IMR-90 (cell line): ENCODE measurements at regions not wholly inside any gene's neighbourhood (a gene's known extent, or its start where the extent isn't known, plus 50 kb on each side); places are given as distances from the start of the nearest gene placed in this dataset.

Experiments used
- ATAC-seq: fragments of 200-7000 bp; cut with Tn5 transposase; 2 replicates; pipeline ENCODE4 v1.9.1; 2020; ENCODE audit warnings: low read depth, mild to moderate bottlenecking, moderate library complexity
- BruUV-seq: library from RNA; stranded (reverse); fragments of 400-500 nt; replicated peaks from 2 replicates; lab custom pipeline; 2021; lab: Mats Ljungman, UMichigan
- CTCF ChIA-PET: fragments of 300-600 bp; formaldehyde crosslinking; extraction: SDS; loops from one replicate; lab custom pipeline; 2021; ENCODE audit warnings: antibody characterized with exemption; lab: Yijun Ruan, JAX
- POLR2A ChIA-PET: fragments of 300-600 bp; sonication (Branson Sonifier 250); formaldehyde crosslinking; loops from one replicate; lab custom pipeline; 2022; ENCODE audit warnings: antibody characterized with exemption; ENCODE audit not compliant: unreplicated experiment; lab: Charles Lee
- DNase-seq: peaks from one replicate; pipeline ENCODE4 v3.0.0; 2013
- H2AFZ ChIP-seq: replicated peaks from 2 replicates; pipeline ENCODE3; 2013; ENCODE audit warnings: low read length, mild to moderate bottlenecking; ENCODE audit not compliant: poor library complexity
- H2AK5ac ChIP-seq: 2 replicates; pipeline ENCODE4 v1.6.1; 2013; ENCODE audit warnings: low read depth, low read length, inconsistent platforms
- H2AK9ac ChIP-seq: replicated peaks from 2 replicates; pipeline ENCODE3; 2013; ENCODE audit warnings: mild to moderate bottlenecking, low read depth, low read length, moderate library complexity; ENCODE audit not compliant: poor library complexity
- H2BK120ac ChIP-seq: 2 replicates; pipeline ENCODE4 v1.6.1; 2013; ENCODE audit warnings: low read depth, low read length, inconsistent platforms
- H2BK15ac ChIP-seq: 3 replicates; pipeline ENCODE4 v1.6.1; 2013; ENCODE audit warnings: low read depth, low read length, inconsistent platforms
- H2BK20ac ChIP-seq: 2 replicates; pipeline ENCODE4 v1.6.1; 2013; ENCODE audit warnings: low read depth, mild to moderate bottlenecking, inconsistent platforms, low read length, moderate library complexity
- H2BK5ac ChIP-seq: 2 replicates; pipeline ENCODE4 v1.6.1; 2013; ENCODE audit warnings: mild to moderate bottlenecking, low read depth, low read length, inconsistent platforms; ENCODE audit not compliant: poor library complexity, severe bottlenecking
- H3K14ac ChIP-seq: replicated peaks from 2 replicates; pipeline ENCODE4 v1.6.1; 2013; ENCODE audit warnings: low read depth, low read length, inconsistent platforms
- H3K18ac ChIP-seq: 2 replicates; pipeline ENCODE4 v1.6.1; 2013; ENCODE audit warnings: low read depth, low read length, control low read depth
- H3K23ac ChIP-seq: 2 replicates; pipeline ENCODE4 v1.6.1; 2013; ENCODE audit warnings: low read depth, low read length, inconsistent platforms
- H3K27ac ChIP-seq: 2 replicates; pipeline ENCODE4 v1.5.1; 2013; ENCODE audit warnings: mild to moderate bottlenecking, control low read depth, low read length; ENCODE audit not compliant: insufficient read depth
- H3K27me3 ChIP-seq: 2 replicates; pipeline ENCODE4 v1.6.1; 2013; ENCODE audit warnings: low read length; ENCODE audit not compliant: control insufficient read depth, insufficient read depth
- H3K36me3 ChIP-seq: 2 replicates; pipeline ENCODE4 v1.6.1; 2013; ENCODE audit warnings: low read length, mixed read lengths; ENCODE audit not compliant: control insufficient read depth, insufficient read depth
- H3K4ac ChIP-seq: 2 replicates; pipeline ENCODE4 v1.6.1; 2013; ENCODE audit warnings: low read depth, low read length, inconsistent platforms
- H3K4me1 ChIP-seq: 2 replicates; pipeline ENCODE4 v1.6.1; 2013; ENCODE audit warnings: low read length, mixed read lengths; ENCODE audit not compliant: control insufficient read depth, insufficient read depth
- H3K4me2 ChIP-seq: 2 replicates; pipeline ENCODE4 v1.6.1; 2013; ENCODE audit warnings: low read depth, mild to moderate bottlenecking, control low read depth, low read length, moderate library complexity
- H3K4me3 ChIP-seq: 2 replicates; pipeline ENCODE4 v1.5.1; 2013; ENCODE audit warnings: low read depth, mild to moderate bottlenecking, control low read depth, low read length, moderate library complexity; ENCODE audit not compliant: insufficient read depth
- H3K56ac ChIP-seq: 2 replicates; pipeline ENCODE4 v1.6.1; 2013; ENCODE audit warnings: low read length, inconsistent platforms; ENCODE audit not compliant: insufficient read depth; ENCODE audit errors: extremely low read depth
- H3K79me1 ChIP-seq, 2 experiments: 2 replicates each; pipeline ENCODE4 v1.6.1; 2013; ENCODE audit warnings: low read length in 2 of 2, inconsistent platforms in 1 of 2, low read depth in 1 of 2
- H3K9ac ChIP-seq: 2 replicates; pipeline ENCODE4 v1.6.1; 2013; ENCODE audit warnings: low read depth, low read length, control low read depth
- H3K9me1 ChIP-seq: 2 replicates; pipeline ENCODE4 v1.6.1; 2013; ENCODE audit warnings: low read length, inconsistent platforms; ENCODE audit not compliant: insufficient read depth
- H3K9me3 ChIP-seq: 2 replicates; pipeline ENCODE4 v1.6.1; 2013; ENCODE audit warnings: low read length; ENCODE audit not compliant: control insufficient read depth, insufficient read depth
- H4K20me1 ChIP-seq: 2 replicates; pipeline ENCODE4 v1.6.1; 2013; ENCODE audit warnings: low read length, inconsistent platforms; ENCODE audit not compliant: insufficient read depth
- H4K5ac ChIP-seq: 2 replicates; pipeline ENCODE4 v1.6.1; 2013; ENCODE audit warnings: mild to moderate bottlenecking, low read depth, low read length, control low read depth
- H4K8ac ChIP-seq, 2 experiments: 2 replicates each; pipeline ENCODE4 v1.6.1; 2013; ENCODE audit warnings: low read depth in 2 of 2, low read length in 2 of 2, control low read depth in 1 of 2, inconsistent platforms in 1 of 2
- H4K91ac ChIP-seq: 2 replicates; pipeline ENCODE4 v1.6.1; 2013; ENCODE audit warnings: low read depth, low read length, inconsistent platforms; ENCODE audit not compliant: insufficient read depth
- BHLHE40 ChIP-seq: fragments of 150-350 bp; IDR thresholded peaks from 2 replicates; pipeline ENCODE4 v1.6.1; 2016; ENCODE audit warnings: mild to moderate bottlenecking, low read depth, low read length
- CEBPB ChIP-seq: IDR thresholded peaks from 2 replicates; pipeline ENCODE4 v1.6.1; 2012; ENCODE audit warnings: low read depth, low read length, improper control_type of control experiment
- CHD1 ChIP-seq: IDR thresholded peaks from 2 replicates; pipeline ENCODE4 v1.6.1; 2012; ENCODE audit warnings: low read depth, low read length, improper control_type of control experiment
- CTCF ChIP-seq: conservative IDR thresholded peaks from 2 replicates; pipeline ENCODE4 v1.5.1; 2012; ENCODE audit warnings: mild to moderate bottlenecking, low read depth, low read length, improper control_type of control experiment
- MAFK ChIP-seq: IDR thresholded peaks from 2 replicates; pipeline ENCODE4 v1.6.1; 2012; ENCODE audit warnings: low read depth, low read length, improper control_type of control experiment
- MAZ ChIP-seq: IDR thresholded peaks from 2 replicates; pipeline ENCODE4 v1.6.1; 2012; ENCODE audit warnings: low read depth, mild to moderate bottlenecking, low read length, improper control_type of control experiment, moderate library complexity, borderline replicate concordance
- MXI1 ChIP-seq: IDR thresholded peaks from 2 replicates; pipeline ENCODE4 v1.6.1; 2012; ENCODE audit warnings: low read depth, mild to moderate bottlenecking, low read length, moderate library complexity, borderline replicate concordance
- NFE2L2 ChIP-seq: fragments of 150-350 bp; IDR thresholded peaks from 2 replicates; pipeline ENCODE4 v1.6.1; 2016; ENCODE audit warnings: low read depth, mild to moderate bottlenecking, low read length
- POLR2A ChIP-seq: IDR thresholded peaks from 2 replicates; pipeline ENCODE4 v1.6.1; 2012; ENCODE audit warnings: mild to moderate bottlenecking, low read depth, low read length
- RAD21 ChIP-seq: IDR thresholded peaks from 2 replicates; pipeline ENCODE4 v1.6.1; 2012; ENCODE audit warnings: low read length, improper control_type of control experiment
- RCOR1 ChIP-seq: IDR thresholded peaks from 2 replicates; pipeline ENCODE4 v1.6.1; 2012; ENCODE audit warnings: mild to moderate bottlenecking, low read length, improper control_type of control experiment; ENCODE audit not compliant: insufficient replicate concordance
- RFX5 ChIP-seq: IDR thresholded peaks from 2 replicates; pipeline ENCODE4 v1.8.0; 2012; ENCODE audit warnings: low read depth, mild to moderate bottlenecking, low read length, moderate library complexity
- SMC3 ChIP-seq: fragments of 150-350 bp; IDR thresholded peaks from 2 replicates; pipeline ENCODE4 v1.6.1; 2016; ENCODE audit warnings: low read depth, mild to moderate bottlenecking, antibody characterized with exemption, low read length, moderate library complexity
- WGBS, 2 experiments: methylation state at CpG; one replicate each; pipeline versions ENCODE4 v1.1.5 to v1.1.7; 2013; ENCODE audit warnings: missing lambda C conversion rate in 2 of 2; ENCODE audit not compliant: insufficient read length in 1 of 2; ENCODE audit errors: extremely low coverage in 2 of 2; 5-methylcytosine and 5-hydroxymethylcytosine counted together
- dilution Hi-C: fragments of 300-500 bp; cut with HindIII; formaldehyde crosslinking; loops from one replicate; pipeline ENCODE4 v1.14.3; 2018; ENCODE audit warnings: low sequenced_read_pairs; ENCODE audit not compliant: unreplicated experiment
- in situ Hi-C: fragments of 300-500 bp; cut with MboI; formaldehyde crosslinking; loops from 3 replicates; pipeline ENCODE4 v1.14.3; 2019; ENCODE audit warnings: low sequenced_read_pairs, inconsistent platforms, mixed read lengths
- intact Hi-C: fragments of 100-400 bp; cut with micrococcal nuclease; formaldehyde crosslinking; loops from 2 replicates; pipeline ENCODE4 v1.10.0; 2022
- TF ChIP-seq, protein P1 (sequence below): fragments of 150-350 bp; IDR thresholded peaks from 2 replicates; pipeline ENCODE4 v1.6.1; 2016; ENCODE audit warnings: low read depth, mild to moderate bottlenecking, low read length, moderate library complexity, borderline replicate concordance
- TF ChIP-seq, protein P2 (sequence below): fragments of 150-350 bp; IDR thresholded peaks from 2 replicates; pipeline ENCODE4 v1.6.1; 2017; ENCODE audit warnings: mild to moderate bottlenecking, antibody characterized with exemption, low read length, low read depth

- no peak overlapping the region for H2AFZ ChIP-seq
- H3K9me3 ChIP-seq: no peaks in the 10 kb centered on the region
- H4K5ac ChIP-seq: no peak overlapping the region
- no peak overlapping the region for H3K4me2 ChIP-seq
- no peaks in the 10 kb centered on the region for H3K9me1 ChIP-seq
- H3K4me3 ChIP-seq: no peak overlapping the region
- ATAC-seq (no peak), DNase-seq (no peak)
- H2BK120ac ChIP-seq: no peak overlapping the region
- H3K56ac ChIP-seq: no peak overlapping the region
- H2AK5ac ChIP-seq: no peak overlapping the region
- no peak overlapping the region for H3K27ac ChIP-seq
- no peak overlapping the region for H3K9ac ChIP-seq
- H2BK20ac ChIP-seq: no peak overlapping the region
- no TSS peak for BruUV-seq
- POLR2A ChIA-PET: no interaction called here
- H2AK9ac ChIP-seq: no peak overlapping the region
- intact Hi-C loops (no loop called here), in situ Hi-C loops (no loop called here), dilution Hi-C loops (no loop called here)
- CTCF ChIA-PET: no interaction called here
- H3K4me1 ChIP-seq: peaks cover 2% of the 10 kb centered on the region; the same call in 1 of the 2 replicates
- no CpG with 5 or more reads among the region's 2 CpGs for WGBS, 2 experiments
- H3K27me3 ChIP-seq: no peaks in the 10 kb centered on the region
- no peak overlapping the region for H4K8ac ChIP-seq
- H4K20me1 ChIP-seq: no peaks in the 10 kb centered on the region
- no peak overlapping the region for H3K14ac ChIP-seq
- H3K23ac ChIP-seq: no peak overlapping the region
- H3K36me3 ChIP-seq: no peaks in the 10 kb centered on the region
- no peak overlapping the region for H2BK5ac ChIP-seq
- no peak overlapping the region for H3K4ac ChIP-seq
- H3K18ac ChIP-seq: no peak overlapping the region
- H4K91ac ChIP-seq: no peak overlapping the region
- H3K79me1 ChIP-seq: no peaks in the 10 kb centered on the region
- no peak overlapping the region for H2BK15ac ChIP-seq
- TF ChIP-seq CTCF: no peak
- no peak for TF ChIP-seq MAFK
- TF ChIP-seq RFX5: no peak
- no peak for TF ChIP-seq CHD1
- no peak for TF ChIP-seq BHLHE40
- TF ChIP-seq CEBPB: no peak
- no peak for TF ChIP-seq MAZ
- TF ChIP-seq, protein P1, sequence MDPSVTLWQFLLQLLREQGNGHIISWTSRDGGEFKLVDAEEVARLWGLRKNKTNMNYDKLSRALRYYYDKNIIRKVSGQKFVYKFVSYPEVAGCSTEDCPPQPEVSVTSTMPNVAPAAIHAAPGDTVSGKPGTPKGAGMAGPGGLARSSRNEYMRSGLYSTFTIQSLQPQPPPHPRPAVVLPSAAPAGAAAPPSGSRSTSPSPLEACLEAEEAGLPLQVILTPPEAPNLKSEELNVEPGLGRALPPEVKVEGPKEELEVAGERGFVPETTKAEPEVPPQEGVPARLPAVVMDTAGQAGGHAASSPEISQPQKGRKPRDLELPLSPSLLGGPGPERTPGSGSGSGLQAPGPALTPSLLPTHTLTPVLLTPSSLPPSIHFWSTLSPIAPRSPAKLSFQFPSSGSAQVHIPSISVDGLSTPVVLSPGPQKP: no peak
- no peak for TF ChIP-seq SMC3
- TF ChIP-seq RCOR1: no peak
- TF ChIP-seq RAD21: no peak
- no peak for TF ChIP-seq MXI1
- TF ChIP-seq, protein P2, sequence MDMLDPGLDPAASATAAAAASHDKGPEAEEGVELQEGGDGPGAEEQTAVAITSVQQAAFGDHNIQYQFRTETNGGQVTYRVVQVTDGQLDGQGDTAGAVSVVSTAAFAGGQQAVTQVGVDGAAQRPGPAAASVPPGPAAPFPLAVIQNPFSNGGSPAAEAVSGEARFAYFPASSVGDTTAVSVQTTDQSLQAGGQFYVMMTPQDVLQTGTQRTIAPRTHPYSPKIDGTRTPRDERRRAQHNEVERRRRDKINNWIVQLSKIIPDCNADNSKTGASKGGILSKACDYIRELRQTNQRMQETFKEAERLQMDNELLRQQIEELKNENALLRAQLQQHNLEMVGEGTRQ: no peak
- TF ChIP-seq NFE2L2: no peak
- TF ChIP-seq POLR2A: no peak
These were observed 473.6 kb upstream of the CBLB start for GRCh38 chr3:106342386-106342785.
